Keratinocyte (primary cell): ENCODE measurements at regions not wholly inside any gene's neighbourhood (a gene's known extent, or its start where the extent isn't known, plus 50 kb on each side); places are given as distances from the start of the nearest gene placed in this dataset.
"Not testable (repeated sequence)": the region's sequence is repeated elsewhere in the genome, so short reads cannot be mapped to it uniquely, and the experiment has no call there.

ENCODE experiments used
- DNase-seq: peaks from one replicate; pipeline ENCODE4 v3.0.0-alpha.2; 2011; ENCODE audit warnings: low read depth, missing footprints, low spot score
- FAIRE-seq: peaks from 2 replicates; lab custom pipeline; 2011; peaks lifted over from hg19 to GRCh38; lab: Jason Lieb, UNC
- H2AFZ ChIP-seq: 2 replicates; pipeline ENCODE4 v1.6.0; 2012; ENCODE audit warnings: low read length, control low read depth, inconsistent platforms; ENCODE audit not compliant: control insufficient read depth
- H3K27ac ChIP-seq: 2 replicates; pipeline ENCODE4 v1.5.1; 2011; ENCODE audit warnings: low read length; ENCODE audit not compliant: control insufficient read depth, insufficient read depth
- H3K27me3 ChIP-seq: 3 replicates; pipeline ENCODE4 v1.6.0; 2011; ENCODE audit warnings: low read length; ENCODE audit not compliant: control insufficient read depth, insufficient read depth; ENCODE audit errors: extremely low read depth
- H3K36me3 ChIP-seq, 2 experiments: 2 replicates in 1 of 2; 3 replicates in 1 of 2; pipeline ENCODE4 v1.5.1; 2011; ENCODE audit warnings: low read length in 2 of 2, mild to moderate bottlenecking in 1 of 2; ENCODE audit not compliant: control insufficient read depth in 2 of 2, insufficient read depth in 2 of 2; ENCODE audit errors: extremely low read depth in 1 of 2
- H3K4me1 ChIP-seq: 3 replicates; pipeline ENCODE4 v1.5.1; 2011; ENCODE audit warnings: low read length; ENCODE audit not compliant: control insufficient read depth, insufficient read depth; ENCODE audit errors: extremely low read depth
- H3K4me2 ChIP-seq: 3 replicates; pipeline ENCODE4 v1.6.0; 2011; ENCODE audit warnings: low read depth, low read length; ENCODE audit not compliant: control insufficient read depth, insufficient read depth; ENCODE audit errors: extremely low read depth
- H3K4me3 ChIP-seq, 3 experiments: fragments of 200-600 bp in 1 of 3; sonication (generic) in 1 of 3; 2 replicates in 2 of 3; 3 replicates in 1 of 3; pipeline ENCODE4 v1.5.1; 2011 to 2016; ENCODE audit warnings: low read length in 3 of 3, mild to moderate bottlenecking in 3 of 3, control low read depth in 2 of 3, inconsistent platforms in 1 of 3, low read depth in 1 of 3, mixed read lengths in 1 of 3, mixed run types in 1 of 3, moderate library complexity in 1 of 3; ENCODE audit not compliant: control insufficient read depth in 2 of 3, insufficient read depth in 2 of 3; ENCODE audit errors: extremely low read depth in 1 of 3
- H3K79me2 ChIP-seq: 2 replicates; pipeline ENCODE4 v1.6.0; 2012; ENCODE audit warnings: low read length; ENCODE audit not compliant: control insufficient read depth, insufficient read depth
- H3K9ac ChIP-seq: 3 replicates; pipeline ENCODE4 v1.6.0; 2011; ENCODE audit warnings: low read length; ENCODE audit not compliant: control insufficient read depth, insufficient read depth; ENCODE audit errors: extremely low read depth
- H3K9me1 ChIP-seq: 3 replicates; pipeline ENCODE4 v1.6.0; 2011; ENCODE audit warnings: low read length; ENCODE audit not compliant: control insufficient read depth, insufficient read depth; ENCODE audit errors: extremely low read depth
- H3K9me3 ChIP-seq: 2 replicates; pipeline ENCODE4 v1.5.1; 2012; ENCODE audit warnings: low read depth, low read length; ENCODE audit not compliant: control insufficient read depth
- H4K20me1 ChIP-seq: 3 replicates; pipeline ENCODE4 v1.6.0; 2011; ENCODE audit warnings: low read length; ENCODE audit not compliant: control insufficient read depth, insufficient read depth; ENCODE audit errors: extremely low read depth
- CTCF ChIP-seq, 3 experiments: IDR thresholded peaks in 1 of 3; conservative IDR thresholded peaks in 1 of 3; optimal IDR thresholded peaks in 1 of 3; 2 replicates in 2 of 3; 3 replicates in 1 of 3; pipeline versions ENCODE3 to v1.5.1; 2011; ENCODE audit warnings: low read length in 3 of 3, mild to moderate bottlenecking in 3 of 3, moderate library complexity in 2 of 3, control low read depth in 1 of 3, inconsistent platforms in 1 of 3; ENCODE audit not compliant: insufficient read depth in 2 of 3; ENCODE audit errors: extremely low read depth in 1 of 3
- EZH2 ChIP-seq: IDR thresholded peaks from one replicate; pipeline ENCODE4 v1.6.1; 2012; ENCODE audit warnings: inconsistent platforms, mild to moderate bottlenecking, low read length, moderate library complexity
- dilution Hi-C: fragments of 300-500 bp; cut with MboI; formaldehyde crosslinking; loops from one replicate; pipeline ENCODE4 v1.7.0; 2020; ENCODE audit warnings: low sequenced_read_pairs; ENCODE audit not compliant: extremely low pct_ligation_motif_present

DNA sequence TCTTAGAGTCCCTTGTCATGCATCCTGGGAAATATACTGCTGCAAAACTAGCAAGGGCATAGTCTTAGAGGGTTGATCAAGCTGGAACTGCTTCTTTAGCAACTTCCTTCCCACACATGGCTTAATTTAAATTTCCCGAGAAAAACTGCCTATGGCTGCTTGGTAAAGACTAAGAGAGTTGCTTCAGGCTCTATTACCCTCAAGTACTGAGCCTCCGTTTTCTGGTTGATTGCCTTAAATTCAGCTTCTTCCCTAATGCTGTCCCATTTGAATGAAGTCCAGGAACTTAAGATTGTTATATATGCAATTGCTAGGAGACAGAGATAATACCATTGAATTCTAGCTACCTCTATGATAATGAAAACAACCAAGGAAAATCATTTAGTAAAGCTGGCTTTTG lies 385.7 kb upstream of the CYLC2 start:
- H3K4me1 ChIP-seq: no peaks in the 10 kb centered on the region

DNA sequence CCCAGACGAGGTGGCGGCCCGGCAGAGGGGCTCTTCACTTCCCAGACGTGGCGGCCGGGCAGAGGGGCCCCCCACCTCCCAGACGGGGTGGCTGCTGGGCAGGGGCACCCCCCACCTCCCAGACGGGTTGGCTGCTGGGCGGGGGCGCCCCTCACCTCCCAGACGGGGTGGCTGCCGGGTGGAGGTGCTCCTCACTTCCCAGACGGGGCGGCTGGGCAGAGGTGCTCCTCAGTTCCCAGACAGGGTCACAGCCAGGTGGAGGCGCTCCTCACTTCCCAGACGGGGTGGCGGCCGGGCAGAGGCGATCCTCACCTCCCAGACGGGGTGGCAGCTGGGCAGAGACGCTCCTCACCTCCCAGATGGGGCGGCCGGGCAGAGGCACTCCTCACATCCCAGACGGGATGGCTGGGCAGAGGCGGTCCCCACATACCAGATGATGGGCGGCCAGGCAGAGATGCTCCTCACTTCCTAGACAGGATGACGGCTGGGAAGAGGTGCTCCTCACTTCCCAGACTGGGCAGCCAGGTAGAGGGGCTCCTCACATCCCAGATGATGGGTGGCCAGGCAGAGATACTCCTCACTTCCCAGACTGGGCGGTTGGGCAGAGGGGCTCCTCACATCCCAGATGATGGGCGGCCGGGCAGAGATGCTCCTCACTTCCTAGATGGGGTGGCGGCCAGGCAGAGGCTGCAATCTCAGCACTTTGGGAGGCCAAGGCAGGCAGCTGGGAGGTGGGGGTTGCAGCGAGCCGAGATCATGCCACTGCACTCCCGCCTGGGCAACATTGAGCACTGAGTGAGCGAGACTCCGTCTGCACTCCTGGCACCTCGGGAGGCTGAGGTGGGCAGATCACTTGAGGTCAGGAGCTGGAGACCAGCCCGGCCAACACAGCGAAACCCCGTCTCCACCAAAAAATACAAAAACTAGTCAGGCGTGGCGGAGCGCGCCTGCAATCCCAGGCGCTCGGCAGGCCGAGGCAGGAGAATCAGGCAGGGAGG lies 391.6 kb upstream of the CYLC2 start:
- H3K4me3 ChIP-seq, H2AFZ ChIP-seq, H3K79me2 ChIP-seq, H3K4me1 ChIP-seq, H3K9me1 ChIP-seq, H3K36me3 ChIP-seq, H4K20me1 ChIP-seq, DNase-seq, dilution Hi-C loops, H3K9ac ChIP-seq, FAIRE-seq, H3K4me2 ChIP-seq, H3K27ac ChIP-seq, H3K9me3 ChIP-seq, H3K27me3 ChIP-seq: not testable (repeated sequence)

More for the DNA sequence above, 385.7 kb upstream of the CYLC2 start:
- Histone ChIP-seq H3K27me3 (no peaks in the 10 kb centered on the region), H4K20me1 (no peaks in the 10 kb centered on the region), H3K79me2 (no peaks in the 10 kb centered on the region), H3K9me3 (no peaks in the 10 kb centered on the region), H3K9ac (no peak overlapping the region), H3K36me3 (no peaks in the 10 kb centered on the region), H3K4me3 (no peak overlapping the region), H2AFZ (no peak overlapping the region), H3K9me1 (no peaks in the 10 kb centered on the region), H3K4me2 (no peak overlapping the region), H3K27ac (no peak overlapping the region)
- no peak for TF ChIP-seq CTCF (optimal IDR thresholded peaks at IDR 0.05 in 1 of 3, IDR thresholded peaks at IDR 0.05 in 1 of 3, conservative IDR thresholded peaks at IDR 0.05 in 1 of 3; ENCODE audit: extremely low read depth in 1 of 3, insufficient read depth in 2 of 3, low read length in 3 of 3)
- TF ChIP-seq EZH2: no peak
- dilution Hi-C loops: no loop called here
- no peak for DNase-seq
- no peak for FAIRE-seq
